OCI-M1 (cell line): ENCODE measurements at regions not wholly inside any gene's neighbourhood (a gene's known extent, or its start where the extent isn't known, plus 50 kb on each side); places are given as distances from the start of the nearest gene placed in this dataset.

Experiments
- DNase-seq: peaks from one replicate; lab custom pipeline; 2025; lab: John Stamatoyannopoulos, UW

DNA sequence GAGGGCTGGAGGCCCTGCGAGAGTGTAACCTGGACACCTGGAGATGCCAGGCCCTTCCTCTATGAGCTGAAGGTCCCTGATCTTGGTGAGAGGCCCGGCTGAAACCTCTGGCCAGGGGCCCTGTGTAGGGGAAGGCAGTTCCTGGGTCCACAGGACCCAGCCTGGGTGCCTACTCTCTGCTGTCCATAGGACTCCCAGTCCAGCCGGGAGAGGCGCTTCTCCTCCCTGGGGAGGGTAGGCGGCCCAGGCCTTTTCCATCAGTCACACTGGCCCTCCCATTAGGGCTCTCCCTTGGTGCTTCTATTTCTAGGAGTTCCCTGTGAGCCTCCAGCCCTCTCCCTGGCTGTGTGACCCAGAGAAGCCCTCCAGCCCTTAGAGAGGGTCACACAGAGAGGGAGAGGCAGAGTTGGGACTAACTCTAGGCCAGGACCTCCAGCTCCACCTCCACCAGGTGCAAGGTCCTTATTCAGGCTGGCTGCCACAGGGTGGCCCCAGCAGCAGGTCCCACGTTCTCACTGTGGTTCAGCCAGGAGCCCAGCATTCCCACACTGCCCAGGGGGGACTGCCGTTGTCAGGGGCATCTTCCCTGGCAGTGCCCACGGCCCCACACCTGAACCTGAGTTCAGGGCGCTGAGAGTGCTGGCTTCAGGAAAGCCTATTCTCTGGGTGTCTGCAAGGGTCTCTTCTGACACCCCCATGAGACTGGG lies 146.8 kb downstream of the SMAD6 start:
- DNase-seq = no peak

DNA sequence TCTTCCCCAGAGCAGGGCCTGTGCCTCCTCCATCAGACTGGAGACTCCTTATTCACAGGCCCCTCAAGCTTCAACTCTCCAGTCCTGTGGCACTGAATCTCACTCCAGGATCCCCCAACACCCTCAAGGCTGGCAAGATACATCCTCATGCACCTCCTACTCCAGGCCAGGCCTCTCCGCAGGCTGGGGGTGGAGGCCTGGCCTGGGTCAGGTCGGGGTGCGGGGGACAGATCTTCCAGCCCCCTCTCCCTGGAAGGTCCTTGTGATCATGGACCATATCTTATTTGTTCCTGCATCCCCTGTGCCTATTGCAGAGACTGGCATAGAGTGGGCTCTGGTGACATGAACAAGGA lies 147.3 kb downstream of the SMAD6 start:
- DNase-seq = no peak

DNA sequence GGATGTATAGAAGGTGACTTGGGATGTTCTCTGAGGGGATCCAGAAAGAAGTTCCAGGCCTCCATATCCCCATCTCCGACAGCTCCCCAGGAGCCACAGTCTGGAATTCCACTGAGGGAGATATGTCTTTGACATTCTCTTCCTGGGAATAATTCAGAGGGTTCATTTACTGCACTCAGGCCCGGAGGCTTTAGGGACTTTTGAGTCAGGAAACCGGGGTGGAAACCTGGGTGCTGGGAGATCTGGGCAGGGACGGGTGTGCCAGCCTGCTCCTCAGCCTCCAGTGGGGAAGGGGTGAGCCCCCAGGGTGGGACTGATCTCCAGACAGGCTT lies 147.7 kb downstream of the SMAD6 start:
- no peak for DNase-seq

DNA sequence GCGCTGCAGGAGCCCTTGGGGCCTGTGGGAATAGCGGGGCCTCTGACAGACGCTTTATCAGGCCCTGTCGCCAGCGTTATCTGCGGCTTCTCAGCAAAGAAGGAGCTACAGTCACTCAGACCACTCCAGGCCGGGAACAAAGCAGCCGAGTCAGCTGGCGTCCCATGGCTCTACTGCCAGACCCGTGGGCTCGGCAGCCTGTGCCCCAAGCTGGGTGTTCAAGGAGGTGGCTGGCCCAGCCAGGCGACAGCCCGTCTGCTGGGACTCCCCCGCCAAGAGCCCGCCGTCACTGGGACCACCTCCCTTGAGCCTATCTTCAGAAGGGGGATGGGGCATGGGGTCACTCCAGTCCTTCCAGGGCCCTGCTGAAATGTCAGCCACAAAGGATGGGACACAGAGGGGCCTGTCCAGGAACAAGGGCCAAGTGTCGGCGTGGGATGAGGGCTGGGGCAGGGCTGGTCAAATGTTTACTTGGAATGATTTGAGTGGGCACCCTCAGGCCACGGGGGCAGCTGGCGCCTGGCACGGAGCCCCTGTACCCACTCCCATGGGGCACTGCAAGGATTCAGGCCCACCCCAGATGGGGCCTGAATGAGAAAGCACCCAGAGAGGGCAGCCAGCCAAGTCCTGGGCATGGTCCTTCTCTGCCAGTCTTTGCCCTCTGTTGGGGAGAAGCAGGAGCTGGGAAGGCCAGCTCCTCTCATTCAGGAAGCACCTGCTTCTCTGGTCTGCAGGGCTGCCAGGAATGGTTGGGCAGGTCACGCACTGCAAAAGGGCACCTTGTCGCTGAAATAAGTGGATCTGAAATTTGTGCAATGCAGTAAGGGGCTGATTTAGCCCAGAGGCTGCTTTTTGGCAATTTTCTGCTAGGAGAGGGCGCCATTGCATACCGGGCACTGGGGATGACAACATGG lies 148.3 kb downstream of the SMAD6 start:
- no peak for DNase-seq

DNA sequence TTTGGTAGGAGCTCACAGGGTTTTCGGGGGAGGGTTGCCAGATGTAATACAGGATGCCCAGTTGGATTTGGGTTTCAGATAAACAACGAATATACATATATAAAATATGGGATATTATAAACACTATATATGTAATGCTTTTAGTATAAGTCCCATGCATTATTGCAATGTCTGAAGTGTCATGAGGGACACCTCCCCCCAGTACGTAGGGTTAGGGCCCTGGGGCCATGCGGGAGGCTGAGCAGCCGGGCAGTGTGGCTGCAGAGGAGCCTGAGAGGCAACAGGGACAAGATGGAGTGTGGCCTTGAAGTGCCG lies 148.9 kb downstream of the SMAD6 start:
- DNase-seq = no peak

DNA sequence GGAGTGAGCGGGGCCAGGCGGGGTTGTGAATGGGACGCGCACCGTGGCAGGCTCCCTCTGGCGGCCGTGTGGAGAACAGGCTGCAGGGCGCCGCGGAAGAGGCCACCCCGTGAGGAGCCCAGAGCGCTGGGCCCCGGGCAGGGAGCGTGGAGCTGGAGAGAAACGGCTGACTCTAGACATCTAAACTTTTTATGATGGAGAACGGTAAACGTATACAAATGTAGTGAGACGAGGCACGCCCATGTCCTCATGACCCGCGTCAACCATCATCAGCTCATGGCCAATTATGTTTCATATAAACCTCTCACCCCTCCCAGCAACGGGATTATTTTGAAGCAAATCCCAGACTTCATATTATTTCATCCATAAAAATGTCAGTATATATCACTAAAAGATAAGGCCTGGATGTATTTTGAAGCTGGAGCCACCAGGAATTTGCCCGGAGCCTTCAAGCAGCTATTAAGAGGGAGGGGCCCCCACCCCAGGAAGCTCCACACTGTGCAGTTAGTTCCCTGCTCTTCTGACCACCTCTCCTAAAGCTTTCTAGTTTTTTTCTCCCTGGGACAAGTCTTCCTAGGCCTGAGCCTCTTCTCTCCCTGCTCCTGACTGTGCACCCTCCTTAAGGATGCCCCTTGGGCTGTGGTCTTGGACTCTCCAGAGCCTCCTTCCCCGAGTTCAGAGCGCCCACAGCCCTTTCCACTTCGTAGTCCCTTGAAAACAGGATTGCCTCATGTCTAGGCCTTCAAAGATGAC lies 149.5 kb downstream of the SMAD6 start:
- peak; percentile 90 for DNase-seq

DNA sequence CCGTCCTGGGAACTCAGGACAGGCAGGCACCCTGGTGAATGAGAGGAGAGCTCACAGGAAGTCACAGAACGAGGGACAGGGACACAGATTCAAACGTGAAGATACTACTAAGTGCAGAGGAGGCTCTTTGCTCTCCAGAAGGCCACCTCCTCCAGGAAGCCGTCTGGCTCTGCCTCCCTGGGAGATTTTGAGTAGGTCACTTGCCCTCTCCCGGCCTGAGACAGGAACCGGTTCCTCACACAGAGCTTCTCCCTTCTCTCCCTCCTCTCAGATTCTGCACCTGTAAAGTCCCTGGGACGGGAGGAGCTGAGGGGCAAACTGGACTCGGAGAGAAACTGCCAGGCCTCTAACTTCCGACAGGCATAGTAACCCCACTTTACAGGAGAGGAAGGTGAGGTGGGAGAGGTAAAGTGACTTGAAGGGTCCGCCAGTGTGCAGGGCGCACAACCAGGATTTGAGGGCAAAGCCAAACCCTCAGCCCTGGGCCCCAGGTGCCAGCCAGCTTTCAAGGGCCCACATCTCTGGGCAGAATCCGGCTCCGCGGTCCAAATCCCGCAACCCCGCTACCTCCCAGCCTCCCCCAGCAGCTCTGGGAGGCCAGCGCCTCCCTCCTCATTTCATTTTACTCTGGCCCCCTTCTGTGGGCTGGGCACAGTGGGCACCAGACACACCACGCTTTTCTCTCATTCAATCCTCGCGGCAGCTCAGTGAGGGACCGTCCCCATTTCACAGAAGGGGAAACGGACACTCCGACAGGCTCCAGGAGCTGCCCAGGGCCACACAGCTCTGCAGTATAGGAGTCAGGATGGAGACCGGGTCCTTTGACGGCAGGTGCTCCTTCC lies 150.2 kb downstream of the SMAD6 start:
- DNase-seq = no peak

DNA sequence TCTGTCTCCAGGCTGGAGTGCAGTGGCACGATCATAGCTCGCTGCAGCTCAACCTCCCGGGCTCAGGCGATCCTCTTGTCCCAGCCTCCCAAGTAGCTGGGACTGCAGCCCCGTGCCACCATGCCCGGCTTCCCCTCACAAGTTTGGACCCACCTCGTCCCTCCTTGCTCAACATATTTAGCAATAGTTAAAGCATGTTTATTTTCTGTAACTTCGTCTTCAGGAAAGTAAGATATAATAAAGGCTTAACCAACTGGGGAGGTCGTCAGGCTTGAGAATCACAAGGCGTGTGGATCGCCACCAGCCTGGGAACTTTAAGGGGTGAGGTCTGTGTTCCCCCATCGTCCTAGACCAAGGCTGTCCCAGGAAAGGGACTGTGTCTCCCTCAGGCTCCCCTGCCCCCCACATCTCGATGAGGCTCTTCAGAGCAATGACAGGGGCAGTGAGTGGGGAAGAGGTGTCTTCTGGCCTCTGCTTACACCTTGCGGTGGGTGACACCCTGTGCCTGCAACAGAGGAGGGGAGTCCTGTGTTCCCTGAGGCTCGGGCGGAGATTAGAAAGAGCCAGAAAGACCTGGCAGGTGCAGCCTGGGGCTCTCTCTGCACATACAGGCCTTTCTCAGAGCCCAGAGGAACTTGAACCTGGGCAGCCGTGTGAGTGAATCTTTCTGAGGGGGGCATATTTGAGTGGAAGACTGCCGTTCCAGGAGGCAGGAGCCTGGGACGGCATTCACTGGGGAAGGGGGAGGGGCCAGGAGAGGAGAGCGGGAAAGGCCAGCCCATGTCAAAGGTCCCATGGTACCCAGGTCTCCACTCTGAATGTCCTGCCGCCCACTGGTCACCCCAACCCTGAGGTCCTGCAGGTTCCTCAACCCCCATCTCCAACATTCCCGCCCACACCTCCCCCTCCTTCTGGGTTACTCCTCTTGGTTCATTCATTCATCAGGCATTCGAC lies 152.3 kb downstream of the SMAD6 start:
- DNase-seq = no peak

DNA sequence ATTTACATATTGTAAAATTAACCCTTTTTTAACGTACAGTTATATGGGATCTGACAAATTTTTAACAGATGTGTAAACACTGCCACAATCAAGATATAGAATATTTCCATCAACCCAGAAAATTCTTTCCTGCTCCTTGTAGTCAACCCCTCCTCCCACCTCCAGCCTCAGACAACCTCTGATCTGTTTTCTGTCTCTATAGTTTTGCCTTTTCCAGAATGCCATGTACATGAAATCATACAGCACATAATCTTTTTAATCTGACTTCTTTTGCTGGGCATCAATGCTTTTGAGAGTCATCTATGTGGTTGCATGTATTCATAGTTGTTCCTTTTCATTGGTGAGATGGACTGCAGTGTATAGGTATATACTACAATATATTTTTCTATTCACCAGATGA lies 153.0 kb downstream of the SMAD6 start:
- DNase-seq = no peak

DNA sequence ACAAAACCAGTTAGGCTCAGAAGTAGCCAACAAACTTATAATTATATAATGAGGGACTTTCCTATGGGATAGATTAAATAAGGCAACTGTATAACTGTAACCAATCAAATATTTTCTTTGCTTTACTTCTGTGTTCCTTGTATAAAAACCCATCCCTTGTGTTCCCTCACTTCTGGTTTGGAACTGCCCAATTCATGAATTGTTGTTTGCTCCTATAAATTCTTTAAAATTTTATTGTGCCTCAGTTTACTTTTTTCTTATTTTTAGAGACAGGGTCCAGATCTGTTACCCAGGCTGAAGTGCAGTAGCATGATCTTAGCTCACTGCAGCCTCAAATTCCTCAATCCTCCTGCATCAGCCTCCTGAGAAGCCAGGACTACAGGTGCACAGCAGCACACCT lies 155.7 kb downstream of the SMAD6 start:
- no peak for DNase-seq

DNA sequence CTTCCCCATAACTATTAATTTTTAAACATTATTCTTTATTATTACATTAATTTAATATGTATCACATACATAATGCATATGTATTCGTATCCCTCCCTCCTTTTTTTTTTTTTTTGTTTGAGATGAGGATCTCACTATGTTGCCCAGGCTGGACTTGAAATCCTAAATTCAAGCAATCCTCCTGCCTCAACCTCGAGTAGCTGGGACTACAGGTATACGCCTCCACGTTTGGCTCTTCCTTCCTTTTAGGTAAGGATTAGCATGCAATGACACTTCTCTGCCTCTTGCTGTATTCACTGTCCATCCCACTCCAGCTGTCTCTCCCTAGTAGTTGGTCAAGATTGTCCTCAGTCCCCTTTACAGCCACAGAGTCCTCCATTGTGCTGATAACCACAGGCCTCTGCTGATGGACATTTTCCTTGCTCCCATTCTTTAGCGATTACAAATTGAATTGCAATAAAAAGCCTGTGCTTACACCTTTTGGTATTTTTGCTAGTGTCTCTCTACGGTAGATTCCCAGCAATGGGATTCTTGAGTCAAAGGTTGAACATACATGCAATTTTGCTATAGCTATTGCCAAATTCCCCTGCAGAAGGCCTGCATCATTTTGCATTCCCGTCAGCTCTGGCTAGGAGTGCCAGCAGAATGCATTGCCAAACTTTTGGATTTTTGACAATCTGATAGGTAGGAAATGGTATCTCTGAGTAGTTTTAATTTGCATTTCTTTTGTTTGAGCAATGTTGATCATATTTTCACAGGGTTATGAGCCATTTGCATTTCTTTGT lies 156.6 kb downstream of the SMAD6 start:
- DNase-seq = no peak

DNA sequence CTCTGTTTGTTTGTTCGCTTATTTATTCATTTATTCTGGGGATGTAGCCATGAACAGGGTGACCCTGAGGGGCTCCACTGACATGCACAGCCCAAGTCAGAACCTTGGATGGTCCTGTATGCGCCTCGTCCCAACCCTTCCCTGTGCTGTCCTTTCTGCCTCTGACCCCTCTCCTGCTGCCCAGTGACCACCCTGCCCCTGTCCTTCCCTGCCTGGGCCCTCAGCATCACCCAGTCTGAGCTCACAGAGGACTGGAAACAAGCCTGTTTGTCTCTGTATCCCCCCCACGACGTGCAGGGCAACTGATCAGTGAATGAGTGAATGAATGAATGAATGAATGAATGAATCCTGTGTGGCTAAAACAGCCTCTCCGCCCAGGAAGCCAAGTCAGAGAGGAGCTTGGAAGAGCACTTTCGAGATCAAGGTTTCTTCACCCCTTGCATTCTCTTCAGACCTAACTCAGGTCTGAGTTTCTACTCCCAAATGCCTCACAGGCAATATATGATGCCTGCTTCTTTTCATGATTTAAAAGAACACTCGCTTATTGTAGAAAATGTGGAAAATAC lies 157.7 kb downstream of the SMAD6 start:
- no peak for DNase-seq

DNA sequence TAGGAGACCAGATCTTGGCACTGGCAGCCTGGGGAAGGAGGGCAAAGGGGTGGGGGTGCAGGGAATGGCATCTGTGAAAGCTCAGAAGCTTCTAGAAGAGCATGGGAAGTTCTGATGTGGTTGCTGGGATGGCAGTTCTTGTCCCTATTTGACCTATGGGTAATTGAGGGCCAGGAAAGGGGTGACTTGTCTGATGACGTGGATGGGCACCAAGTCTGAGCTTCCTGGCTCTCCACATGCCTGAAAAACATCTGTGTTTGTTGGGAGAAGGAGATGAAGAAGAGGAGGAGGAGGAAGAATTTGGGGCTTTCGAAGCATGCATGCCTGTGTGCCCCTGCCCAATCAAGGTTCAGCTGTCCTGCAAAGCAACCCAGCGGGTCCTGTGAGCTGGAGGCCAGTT lies 158.8 kb downstream of the SMAD6 start:
- no peak for DNase-seq

DNA sequence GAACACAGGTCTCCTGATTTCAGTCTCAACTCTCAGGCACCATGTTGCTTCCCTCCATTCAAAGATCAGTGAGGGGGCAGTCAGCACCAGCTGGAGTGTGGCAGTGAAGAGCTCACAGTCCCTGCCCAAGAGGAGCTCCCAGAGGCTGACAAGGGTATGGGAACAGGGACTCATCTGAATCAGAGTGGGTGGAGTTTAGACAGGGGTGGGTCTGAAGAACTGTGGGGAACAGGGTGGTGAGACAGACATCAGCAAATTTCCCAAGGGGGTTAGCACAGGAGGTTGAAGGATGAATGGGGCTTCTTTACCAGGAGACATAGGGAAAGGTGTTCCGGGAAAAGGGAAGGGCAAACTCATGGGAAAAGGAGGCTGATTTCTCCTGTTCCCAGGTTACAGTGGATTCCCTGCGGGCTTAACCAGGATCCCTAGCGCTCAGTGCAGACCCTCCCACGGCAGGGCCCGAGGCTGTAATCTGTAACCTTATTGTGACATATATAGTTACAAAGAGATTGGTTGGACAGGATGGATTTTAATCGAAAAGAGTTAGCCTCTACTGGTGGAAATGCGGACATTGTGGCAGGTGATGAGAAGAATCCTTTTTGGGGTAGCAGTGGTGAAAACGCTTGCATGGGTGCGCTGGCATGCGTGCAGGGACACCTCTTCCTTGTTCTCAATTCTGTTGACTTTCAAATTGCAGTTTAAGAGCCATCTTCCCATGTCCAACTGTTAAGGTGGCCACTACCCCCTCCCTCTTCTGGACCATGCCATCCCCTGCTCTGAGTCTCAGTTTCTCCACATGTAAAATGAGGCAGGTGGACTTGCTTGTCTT lies 160.3 kb downstream of the SMAD6 start:
- DNase-seq = no peak

DNA sequence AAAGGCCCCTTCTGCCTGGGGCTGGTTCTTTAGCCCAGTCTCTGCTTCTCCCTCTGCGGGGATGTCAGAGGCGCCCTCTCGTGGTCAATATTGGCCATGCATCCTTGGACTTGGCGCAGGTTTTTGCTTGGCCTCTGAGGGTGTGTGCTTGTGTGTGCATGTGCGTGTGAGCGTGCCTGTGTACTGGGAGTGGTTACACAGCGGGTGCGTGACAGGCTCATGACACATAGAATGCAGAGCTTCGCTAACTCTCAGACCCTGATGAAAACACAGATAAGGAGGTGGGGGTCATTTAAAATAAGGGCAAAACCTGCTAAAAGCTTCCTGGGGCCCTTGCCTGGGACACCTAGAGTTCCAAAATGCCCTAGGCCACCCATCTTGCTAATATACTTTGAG lies 160.9 kb downstream of the SMAD6 start:
- peak; percentile 92 for DNase-seq

DNA sequence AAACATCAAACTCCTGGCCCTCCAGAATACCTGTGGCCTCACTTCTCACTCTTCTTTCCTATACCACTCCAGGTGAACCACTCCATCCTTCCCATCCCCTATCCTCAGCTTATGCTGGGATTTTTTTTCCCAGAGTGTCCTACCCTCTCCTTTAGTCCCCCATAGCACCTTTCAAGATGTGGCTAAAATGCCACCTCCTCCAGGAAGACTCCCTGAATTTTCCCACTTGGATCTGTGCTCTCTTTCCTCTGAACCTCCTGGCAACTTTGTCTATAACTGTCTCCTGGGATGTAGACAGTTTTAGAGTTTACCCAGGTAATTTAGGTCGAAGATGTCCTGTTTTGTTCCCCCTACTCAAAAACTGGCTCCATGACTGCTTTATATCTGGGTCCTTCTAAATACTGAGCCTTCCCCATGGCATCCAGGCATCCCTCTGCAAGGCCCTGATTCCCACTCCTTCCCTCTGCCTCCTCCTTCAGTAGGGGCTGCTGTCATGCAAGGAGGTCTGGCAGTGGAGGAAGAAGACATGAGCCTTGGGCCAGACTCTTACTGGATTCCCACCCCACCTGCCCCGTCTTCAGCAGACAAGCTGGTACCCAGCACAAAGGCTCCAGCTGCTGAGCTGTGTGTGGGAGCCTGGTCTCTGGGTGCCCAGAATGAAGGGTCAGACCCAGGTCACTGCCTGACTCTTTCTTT lies 161.5 kb downstream of the SMAD6 start:
- no peak for DNase-seq

DNA sequence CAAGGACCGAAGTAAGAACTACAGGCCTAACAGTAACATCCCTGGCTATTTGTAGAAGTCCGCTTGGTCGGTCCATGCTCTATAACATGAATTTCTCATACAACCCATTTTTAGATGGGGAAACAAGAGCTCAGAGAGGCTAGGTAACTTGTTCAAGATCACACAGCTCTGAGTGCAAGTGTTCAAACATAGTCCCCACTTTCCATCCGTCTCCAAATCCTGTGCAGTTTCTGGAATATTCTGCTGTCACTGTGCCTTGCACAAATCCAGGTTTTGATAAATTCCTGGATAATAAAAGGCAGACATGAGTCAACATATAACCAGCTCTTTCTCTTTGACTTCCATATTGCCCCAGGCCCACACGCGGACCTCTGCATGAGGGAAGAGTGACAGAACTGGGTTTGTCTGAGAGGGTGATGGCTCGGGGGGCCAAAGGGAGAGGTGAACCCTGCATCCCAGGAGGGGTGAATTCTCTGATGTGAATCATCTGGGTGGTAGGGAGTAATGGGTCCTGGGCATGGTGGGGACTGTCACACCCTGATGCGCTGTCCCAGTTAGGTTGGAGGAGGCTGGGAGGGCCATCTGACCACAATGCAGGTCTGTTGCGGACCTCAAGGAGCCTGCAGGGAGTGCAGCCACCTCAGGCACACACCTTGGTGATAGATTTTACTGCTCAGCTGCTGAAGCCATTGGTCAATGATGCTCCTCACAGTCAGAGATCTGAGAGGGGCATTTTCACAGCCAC lies 162.2 kb downstream of the SMAD6 start:
- DNase-seq = no peak

DNA sequence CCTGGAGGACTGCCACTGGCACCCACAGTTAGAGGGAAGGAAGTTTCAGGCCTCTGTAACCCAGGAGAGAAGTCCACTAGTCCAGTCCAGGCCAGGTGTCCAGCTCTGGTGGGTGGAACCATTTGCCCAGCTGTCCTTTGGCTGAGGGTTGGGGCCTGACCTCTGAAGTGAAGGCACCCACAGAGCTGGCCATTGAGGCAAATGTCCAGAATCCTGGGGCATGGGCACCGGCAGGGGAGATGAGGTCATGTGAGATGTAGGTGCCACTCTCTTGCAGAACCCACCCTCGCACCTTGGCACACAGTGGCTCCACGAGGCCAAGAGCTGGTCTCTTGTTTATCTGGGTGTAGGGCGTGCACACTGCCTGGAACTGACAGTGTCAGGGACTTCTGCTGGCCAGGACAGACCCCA lies 162.8 kb downstream of the SMAD6 start:
- no peak for DNase-seq
